HG03354 (cell line): ENCODE measurements at regions not wholly inside any gene's neighbourhood (a gene's known extent, or its start where the extent isn't known, plus 50 kb on each side); places are given as distances from the start of the nearest gene placed in this dataset.

ENCODE experiments used
- ATAC-seq: cut with Tn5 transposase; IDR thresholded peaks from one replicate; pipeline ENCODE4 v1.9.1; 2021; ENCODE audit warnings: mild to moderate bottlenecking; ENCODE audit not compliant: unreplicated experiment, poor library complexity, severe bottlenecking

- ATAC-seq, result no peak
Observed at GRCh38 chr9:90044263-90044662, 439.5 kb downstream of the GADD45G start.

- no peak for ATAC-seq
Observed at GRCh38 chr9:90044710-90045151, 439.9 kb downstream of the GADD45G start.

- no peak for ATAC-seq
Observed at GRCh38 chr9:90046317-90046861, 441.6 kb downstream of the GADD45G start.

GRCh38 chr9:90047828-90048227, 443.0 kb downstream of the GADD45G start:
- ATAC-seq, result no peak

GRCh38 chr9:90052366-90052765, 447.6 kb downstream of the GADD45G start:
- ATAC-seq, result no peak

GRCh38 chr9:90053027-90053426, 448.2 kb downstream of the GADD45G start:
- no peak for ATAC-seq

- ATAC-seq, result no peak
Observed at GRCh38 chr9:90054810-90055209, 450.0 kb downstream of the GADD45G start.

- ATAC-seq, result no peak
Observed at GRCh38 chr9:90055226-90055625, 450.4 kb downstream of the GADD45G start.

- ATAC-seq, result no peak
Observed at GRCh38 chr9:90057361-90057760, 452.5 kb downstream of the GADD45G start.

- ATAC-seq, result no peak
Observed at GRCh38 chr9:90058182-90058763, 453.5 kb downstream of the GADD45G start.

GRCh38 chr9:90059436-90059835, 454.6 kb downstream of the GADD45G start:
- no peak for ATAC-seq

- ATAC-seq, result no peak
Observed at GRCh38 chr9:90060256-90060655, 455.4 kb downstream of the GADD45G start.

- no peak for ATAC-seq
Observed at GRCh38 chr9:90061187-90061586, 456.4 kb downstream of the GADD45G start.

GRCh38 chr9:90062982-90063381, 458.2 kb downstream of the GADD45G start:
- ATAC-seq, result no peak

- ATAC-seq, result no peak
Observed at GRCh38 chr9:90064248-90064647, 459.4 kb downstream of the GADD45G start.

GRCh38 chr9:90064971-90065370, 460.2 kb downstream of the GADD45G start:
- ATAC-seq, result no peak

GRCh38 chr9:90065851-90066250, 461.0 kb downstream of the GADD45G start:
- ATAC-seq, result no peak

GRCh38 chr9:90069085-90069484, 464.3 kb downstream of the GADD45G start:
- no peak for ATAC-seq

GRCh38 chr9:90070056-90070455, 465.2 kb downstream of the GADD45G start:
- ATAC-seq, result no peak

GRCh38 chr9:90070469-90070868, 465.7 kb downstream of the GADD45G start:
- no peak for ATAC-seq

GRCh38 chr9:90070931-90071660, 466.3 kb downstream of the GADD45G start:
- no peak for ATAC-seq
